D721Med (cell line): ENCODE measurements at regions not wholly inside any gene's neighbourhood (a gene's known extent, or its start where the extent isn't known, plus 50 kb on each side); places are given as distances from the start of the nearest gene placed in this dataset.

ENCODE experiments used
- DNase-seq: peaks from one replicate; pipeline ENCODE4 v3.0.0; 2011; ENCODE audit warnings: low spot score; ENCODE audit not compliant: insufficient read length
- FAIRE-seq: peaks from 2 replicates; lab custom pipeline; 2011; peaks lifted over from hg19 to GRCh38; lab: Jason Lieb, UNC
- TF ChIP-seq, protein P1 (sequence below): IDR thresholded peaks from 2 replicates; pipeline ENCODE4 v1.5.1; 2012; ENCODE audit warnings: mild to moderate bottlenecking, control low read depth; ENCODE audit not compliant: insufficient read depth; ENCODE audit errors: missing control alignments

DNA sequence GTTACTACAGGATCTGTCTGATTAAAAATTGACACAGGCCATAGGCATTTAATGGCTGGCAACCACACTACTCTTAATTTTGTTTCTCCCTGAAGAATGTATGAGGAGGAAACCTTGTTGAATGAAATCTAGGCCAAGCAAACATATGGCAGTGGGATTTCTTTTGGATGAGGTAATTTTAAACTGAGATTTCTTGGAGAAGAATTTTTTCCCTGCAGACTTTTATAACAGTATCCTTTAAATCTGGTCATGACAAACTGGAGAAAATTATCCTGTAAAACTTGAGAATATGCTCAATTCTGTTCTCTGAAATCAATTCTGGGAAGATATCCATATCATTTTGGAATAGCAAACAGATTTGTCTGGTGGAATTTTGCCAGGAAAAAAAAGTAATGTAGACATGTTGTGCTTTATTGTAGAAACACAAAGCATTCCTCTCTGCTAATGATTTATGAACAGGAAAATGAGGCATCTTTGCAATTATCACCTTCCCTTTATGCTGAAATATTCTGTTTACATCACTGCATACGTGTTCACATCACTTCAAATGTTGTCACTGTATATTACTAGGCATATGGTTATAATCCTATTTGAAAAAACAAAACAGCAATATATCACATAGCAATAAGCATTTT lies 108.3 kb upstream of the ARSJ start:
- no peak for FAIRE-seq
- DNase-seq = no peak
- TF ChIP-seq, protein P1, sequence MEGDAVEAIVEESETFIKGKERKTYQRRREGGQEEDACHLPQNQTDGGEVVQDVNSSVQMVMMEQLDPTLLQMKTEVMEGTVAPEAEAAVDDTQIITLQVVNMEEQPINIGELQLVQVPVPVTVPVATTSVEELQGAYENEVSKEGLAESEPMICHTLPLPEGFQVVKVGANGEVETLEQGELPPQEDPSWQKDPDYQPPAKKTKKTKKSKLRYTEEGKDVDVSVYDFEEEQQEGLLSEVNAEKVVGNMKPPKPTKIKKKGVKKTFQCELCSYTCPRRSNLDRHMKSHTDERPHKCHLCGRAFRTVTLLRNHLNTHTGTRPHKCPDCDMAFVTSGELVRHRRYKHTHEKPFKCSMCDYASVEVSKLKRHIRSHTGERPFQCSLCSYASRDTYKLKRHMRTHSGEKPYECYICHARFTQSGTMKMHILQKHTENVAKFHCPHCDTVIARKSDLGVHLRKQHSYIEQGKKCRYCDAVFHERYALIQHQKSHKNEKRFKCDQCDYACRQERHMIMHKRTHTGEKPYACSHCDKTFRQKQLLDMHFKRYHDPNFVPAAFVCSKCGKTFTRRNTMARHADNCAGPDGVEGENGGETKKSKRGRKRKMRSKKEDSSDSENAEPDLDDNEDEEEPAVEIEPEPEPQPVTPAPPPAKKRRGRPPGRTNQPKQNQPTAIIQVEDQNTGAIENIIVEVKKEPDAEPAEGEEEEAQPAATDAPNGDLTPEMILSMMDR = no peak

GRCh38 chr4:114088481-114088880 lies 109.0 kb upstream of the ARSJ start:
- DNase-seq (no peak), FAIRE-seq (no peak)
- TF ChIP-seq, protein P1 = no peak

DNA sequence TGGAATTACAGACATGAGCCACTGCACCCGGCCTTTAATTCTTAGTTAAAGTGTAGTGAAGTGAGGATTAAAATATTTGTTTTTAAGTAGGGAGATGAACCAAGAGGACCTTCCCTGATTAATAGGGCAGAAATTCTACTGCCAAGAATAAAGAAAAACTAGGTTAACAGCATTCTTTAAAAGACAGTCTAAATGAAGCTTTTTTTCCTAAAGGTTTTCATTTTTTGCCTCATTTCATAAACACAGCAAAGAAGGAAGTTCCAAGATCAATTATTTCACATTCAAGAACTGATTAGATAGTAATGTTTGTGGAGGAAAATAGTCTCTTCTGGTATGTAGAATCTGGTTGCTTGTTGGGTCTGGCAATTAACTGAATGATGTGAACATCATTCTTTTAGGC lies 112.1 kb upstream of the ARSJ start:
- DNase-seq (no peak), FAIRE-seq (no peak)
- TF ChIP-seq, protein P1 = no peak

- DNase-seq = no peak
- no peak for FAIRE-seq
Observed at GRCh38 chr4:114093221-114093715, 113.8 kb upstream of the ARSJ start.

GRCh38 chr4:114100288-114101031 lies 121.0 kb upstream of the ARSJ start:
- FAIRE-seq (no peak), DNase-seq (no peak)
- TF ChIP-seq, protein P1 = no peak

More at GRCh38 chr4:114093221-114093715, 113.8 kb upstream of the ARSJ start:
- TF ChIP-seq, protein P1 = no peak

DNA sequence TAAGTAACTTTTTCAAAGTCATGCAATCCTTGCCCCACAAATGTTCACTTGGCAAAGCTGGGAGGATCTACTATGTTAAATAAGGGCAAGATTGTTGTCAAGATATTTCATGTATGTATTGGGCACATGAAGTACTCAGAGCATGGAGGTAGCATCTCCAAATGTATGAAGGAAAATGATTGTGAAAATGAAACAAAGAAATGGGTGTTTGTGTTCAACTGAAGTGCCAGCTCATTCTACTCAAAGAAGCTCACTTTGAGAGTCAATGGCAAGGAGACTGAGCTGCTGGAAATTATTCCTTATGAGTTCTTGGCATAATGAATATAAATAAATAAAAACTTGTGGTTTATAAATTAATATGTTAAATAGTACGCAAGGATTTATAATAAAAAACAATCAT lies 124.5 kb upstream of the ARSJ start:
- DNase-seq (no peak), FAIRE-seq (no peak)
- TF ChIP-seq, protein P1 = no peak

- TF ChIP-seq, protein P1 = peak; percentile 18
- DNase-seq (no peak), FAIRE-seq (no peak)
Observed at GRCh38 chr4:114108869-114109268, 129.4 kb upstream of the ARSJ start.
